ENCODE measurements at regions not wholly inside any gene's neighbourhood (a gene's known extent, or its start where the extent isn't known, plus 50 kb on each side); places are given as distances from the start of the nearest gene placed in this dataset.

GRCh38 chr1:56442290-56442877 lies 137.0 kb downstream of the PLPP3 start:
- no peak for DNase-seq (ENCODE audit: low read depth, low spot score)

- DNase-seq (ENCODE audit: low read depth, low spot score): no peak
Measured at GRCh38 chr1:56441601-56442000, 137.8 kb downstream of the PLPP3 start.

GRCh38 chr1:56439610-56440264 lies 139.6 kb downstream of the PLPP3 start:
- no peak for DNase-seq (ENCODE audit: low read depth, low spot score)

DNA sequence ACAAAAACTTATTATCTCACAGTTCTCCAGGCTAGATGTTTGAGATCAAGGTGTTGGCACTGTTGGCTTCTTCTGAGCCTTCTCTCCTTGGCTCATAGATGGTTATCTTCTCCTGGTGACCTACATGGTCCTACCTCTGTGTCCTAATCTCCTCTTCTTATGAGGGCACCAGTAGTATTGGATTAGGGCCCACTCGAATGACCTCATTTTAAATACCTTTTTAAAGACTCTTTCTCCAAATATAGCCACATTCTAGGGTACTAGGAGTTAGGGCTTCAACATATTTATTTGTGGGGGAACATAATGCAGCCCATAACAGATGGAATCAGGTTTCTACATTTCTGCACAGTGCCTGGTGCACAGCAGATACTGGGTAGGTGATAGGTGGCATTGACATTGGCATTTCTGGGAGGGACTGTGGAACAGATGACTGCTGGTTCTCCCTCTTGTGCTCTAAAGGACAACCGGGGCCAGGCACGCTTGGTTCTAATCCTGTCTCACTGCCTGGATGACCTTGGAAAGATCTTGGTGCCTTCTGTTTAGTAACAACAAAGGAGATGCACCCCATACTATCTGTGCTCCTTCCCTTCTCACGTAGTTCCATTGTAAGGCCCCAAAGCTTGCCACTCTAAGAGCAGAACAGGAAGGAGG lies 140.3 kb downstream of the PLPP3 start:
- DNase-seq (ENCODE audit: low read depth, low spot score): no peak

DNA sequence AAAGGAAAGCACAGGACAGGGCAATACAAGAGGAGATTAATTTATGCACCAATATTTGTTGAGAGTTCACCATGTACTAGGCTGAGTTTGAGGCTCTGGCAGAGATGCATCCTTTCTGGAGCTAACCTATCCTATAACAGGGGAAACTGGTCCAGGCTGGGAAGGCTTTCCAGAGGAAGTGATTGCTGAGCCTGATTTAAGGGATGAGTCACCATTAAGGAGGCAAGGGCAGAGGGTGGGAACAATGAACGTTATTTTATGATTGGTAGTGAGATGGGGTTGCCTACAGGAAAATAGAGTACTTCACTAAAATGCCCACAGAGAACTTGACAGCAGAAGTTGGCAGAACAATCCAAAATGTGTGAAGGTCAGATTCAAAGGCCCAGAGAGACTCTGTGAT lies 141.4 kb downstream of the PLPP3 start:
- DNase-seq (ENCODE audit: low read depth, low spot score): peak; percentile 22

- DNase-seq (ENCODE audit: low read depth, low spot score): no peak
Measured at GRCh38 chr1:56436912-56437417, 142.4 kb downstream of the PLPP3 start.

GRCh38 chr1:56436296-56436695 lies 143.1 kb downstream of the PLPP3 start:
- no peak for DNase-seq (ENCODE audit: low read depth, low spot score)

- no peak for DNase-seq (ENCODE audit: low read depth, low spot score)
Measured at GRCh38 chr1:56435434-56436262, 143.7 kb downstream of the PLPP3 start.

- no peak for DNase-seq (ENCODE audit: low read depth, low spot score)
Measured at GRCh38 chr1:56434740-56435139, 144.6 kb downstream of the PLPP3 start.

- no peak for DNase-seq (ENCODE audit: low read depth, low spot score)
Measured at GRCh38 chr1:56434025-56434424, 145.3 kb downstream of the PLPP3 start.

DNA sequence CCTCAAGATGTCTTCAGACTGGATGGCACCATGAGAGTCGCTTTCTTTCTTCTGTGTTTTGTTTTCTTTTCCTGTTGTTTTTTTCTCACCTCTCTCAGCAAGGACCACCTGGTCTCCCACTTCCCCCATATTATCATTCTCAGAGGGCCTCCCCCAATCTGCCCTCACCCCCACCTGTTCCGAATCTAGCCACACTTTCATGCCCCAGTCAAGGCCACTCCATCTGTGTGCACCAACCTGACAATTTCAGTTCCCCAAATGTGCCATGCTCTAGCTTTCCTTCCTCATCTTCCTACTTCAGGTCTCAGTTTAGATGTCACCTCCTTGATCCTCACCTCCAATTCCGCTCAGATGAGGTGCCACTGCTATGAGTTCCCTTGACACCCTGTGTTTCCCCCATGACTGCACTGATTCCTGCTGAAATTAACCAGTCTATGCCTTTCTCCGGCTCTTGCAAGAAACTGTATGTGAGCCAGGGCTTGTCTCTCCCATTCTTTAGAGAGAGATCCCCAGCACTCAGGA lies 146.2 kb downstream of the PLPP3 start:
- DNase-seq (ENCODE audit: low read depth, low spot score): no peak

- DNase-seq (ENCODE audit: low read depth, low spot score): no peak
Measured at GRCh38 chr1:56432166-56432971, 147.0 kb downstream of the PLPP3 start.

- DNase-seq (ENCODE audit: low read depth, low spot score): no peak
Measured at GRCh38 chr1:56430141-56430839, 149.1 kb downstream of the PLPP3 start.

GRCh38 chr1:56429288-56429687 lies 150.1 kb downstream of the PLPP3 start:
- DNase-seq (ENCODE audit: low read depth, low spot score): no peak

DNA sequence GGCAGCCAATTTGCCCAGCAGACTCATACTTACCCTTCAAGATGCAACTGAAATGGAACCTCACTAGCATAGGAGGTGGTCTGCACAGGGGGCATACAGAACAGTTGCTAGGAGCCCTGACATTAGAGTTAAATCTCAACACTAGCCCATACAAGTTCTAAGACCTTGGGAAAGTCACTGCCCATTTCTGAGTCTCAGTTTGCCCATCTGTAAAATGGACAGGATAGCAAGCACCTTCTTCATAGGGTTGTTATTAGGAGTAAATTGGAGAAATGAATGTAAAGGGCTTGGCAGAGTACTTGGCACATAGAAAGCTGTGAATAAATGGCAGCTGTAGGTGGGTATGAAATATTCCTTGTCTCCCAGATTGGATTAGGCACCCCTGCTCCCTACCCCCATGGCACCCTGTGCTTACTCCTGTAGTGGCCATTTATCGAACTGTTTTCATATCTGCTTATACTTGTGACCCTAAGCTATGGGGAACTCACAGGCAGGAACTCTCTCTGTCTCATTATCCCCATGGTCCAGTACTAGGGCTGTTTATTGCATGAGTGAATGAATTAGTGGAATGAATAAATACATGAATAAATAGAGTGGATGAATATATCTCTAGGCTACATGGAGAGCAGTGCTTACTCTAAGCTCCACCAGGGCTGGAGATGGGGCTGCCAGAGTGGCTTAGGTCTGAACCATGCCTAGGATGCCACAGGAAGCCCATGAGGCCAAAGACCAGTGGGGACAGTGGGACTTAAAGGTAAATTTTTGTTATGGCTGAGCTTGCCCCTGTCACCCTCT lies 152.6 kb downstream of the PLPP3 start:
- no peak for DNase-seq (ENCODE audit: low read depth, low spot score)

GRCh38 chr1:56425494-56426037 lies 153.8 kb downstream of the PLPP3 start:
- no peak for DNase-seq (ENCODE audit: low read depth, low spot score)

DNA sequence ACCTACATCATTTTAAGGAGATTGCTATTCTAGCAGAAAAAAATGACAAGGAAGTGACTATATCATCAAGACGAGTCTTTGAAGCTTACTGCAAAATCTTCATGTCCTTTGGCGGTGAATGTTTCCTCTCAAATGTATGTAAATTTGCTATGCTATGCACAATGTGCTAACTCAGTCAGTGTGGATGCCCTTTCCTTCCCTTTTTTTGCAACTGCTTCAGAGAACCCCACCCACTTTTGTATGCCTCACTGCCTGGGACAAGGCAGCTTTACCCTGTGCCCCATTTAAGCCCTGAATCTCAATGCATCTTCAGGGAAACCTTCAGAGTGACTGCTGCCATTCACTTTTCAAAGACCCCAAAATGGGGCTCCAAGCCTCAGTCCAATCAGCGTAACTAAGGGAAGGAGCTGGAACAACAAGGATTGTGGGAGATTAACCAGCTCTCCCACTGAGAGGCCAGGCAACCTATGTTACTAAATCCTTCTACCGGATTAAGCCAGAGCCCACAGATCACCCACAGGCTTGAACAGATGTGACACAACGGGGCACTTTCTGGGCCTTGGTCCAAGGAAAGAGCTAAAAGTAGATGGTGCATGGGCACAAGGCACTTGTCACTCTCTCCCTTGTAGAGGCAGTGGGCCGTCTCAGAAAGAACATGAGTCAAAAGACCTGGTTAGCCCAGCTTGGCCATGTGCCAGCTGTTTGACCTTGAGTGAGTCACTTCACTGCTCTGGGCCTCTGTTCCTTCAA lies 154.4 kb downstream of the PLPP3 start:
- peak; percentile 29 for DNase-seq (ENCODE audit: low read depth, low spot score)

DNA sequence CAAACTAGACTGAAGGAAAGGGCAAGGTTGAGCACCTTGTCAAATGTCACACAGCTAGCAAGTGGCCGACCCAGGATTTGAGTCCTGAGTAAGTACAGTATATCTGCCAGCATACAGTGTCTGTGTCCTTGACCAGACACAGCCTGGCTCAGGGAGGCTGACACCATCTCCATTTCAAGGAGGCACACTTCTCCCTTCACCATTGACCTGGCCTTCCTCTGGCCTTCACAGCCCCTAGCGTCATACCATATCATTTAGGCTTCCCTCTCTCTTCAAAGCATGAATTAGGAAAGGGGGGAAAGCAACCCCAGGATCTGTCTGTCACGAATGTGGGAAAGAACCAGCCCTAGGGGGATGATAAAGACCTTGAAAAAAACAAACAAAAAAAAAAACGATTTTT lies 155.6 kb downstream of the PLPP3 start:
- DNase-seq (ENCODE audit: low read depth, low spot score): no peak

All from pulmonary artery endothelial cell (primary cell).